Activated T-cell treated with anti-CD3 and anti-CD28 coated beads for 4 hours (primary cell): ENCODE measurements at regions not wholly inside any gene's neighbourhood (a gene's known extent, or its start where the extent isn't known, plus 50 kb on each side); places are given as distances from the start of the nearest gene placed in this dataset.

Experiments
- DNase-seq: peaks from one replicate; pipeline ENCODE4 v3.0.0-alpha.2; 2020

DNA sequence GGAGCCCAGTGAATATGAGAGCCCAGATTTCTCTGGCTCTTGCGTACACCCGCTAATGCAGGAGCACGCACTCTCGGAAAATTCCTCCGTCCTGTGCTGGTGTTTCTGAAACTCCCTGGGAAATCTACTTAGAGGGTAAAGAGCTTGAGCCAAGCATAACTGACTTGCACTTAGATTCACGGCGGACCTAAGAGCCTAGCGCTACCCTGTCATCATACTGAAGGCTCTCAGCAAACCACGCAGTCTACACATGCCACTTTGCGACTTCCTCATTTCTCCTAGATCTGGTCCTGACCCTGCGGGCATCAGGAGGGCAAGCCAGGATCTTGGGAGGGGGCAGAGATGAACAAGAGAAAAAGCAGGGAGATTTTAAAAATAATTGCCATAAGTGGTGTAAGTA is 324.7 kb downstream of the CD83 start:
- no peak for DNase-seq

GRCh38 chr6:14443629-14444268 is 326.2 kb downstream of the CD83 start:
- DNase-seq, result no peak

DNA sequence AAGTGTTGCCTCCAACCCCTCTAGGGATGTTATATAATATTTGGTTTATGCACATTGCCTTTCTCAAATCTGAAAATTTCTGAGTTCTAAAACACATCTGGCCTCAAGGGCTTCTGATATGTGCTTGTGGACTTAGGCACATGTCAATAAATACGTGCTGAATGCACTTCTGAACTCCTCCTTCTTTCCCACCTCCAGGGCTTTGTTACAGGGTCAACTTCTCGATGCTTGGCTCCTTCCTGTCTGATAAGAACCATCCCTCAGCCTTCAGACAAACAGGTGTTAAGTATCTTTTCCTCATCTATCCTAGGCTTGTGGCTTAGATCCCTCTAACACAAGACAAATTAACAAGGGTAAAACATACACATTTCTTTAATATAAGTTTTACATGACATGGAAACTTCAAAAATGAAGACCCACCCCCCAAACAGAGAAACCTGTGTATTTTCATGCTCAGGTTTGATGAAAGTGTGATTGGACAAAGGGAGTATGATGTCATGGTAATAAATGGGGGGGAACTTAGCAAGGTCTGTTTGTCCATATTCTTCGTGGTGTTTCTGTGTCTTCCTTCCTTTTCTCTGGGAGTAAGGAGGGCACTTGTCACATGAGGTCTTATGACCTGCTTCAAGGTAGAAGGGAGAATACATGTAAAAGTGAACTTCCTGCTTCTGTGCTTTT is 326.9 kb downstream of the CD83 start:
- DNase-seq, result no peak

DNA sequence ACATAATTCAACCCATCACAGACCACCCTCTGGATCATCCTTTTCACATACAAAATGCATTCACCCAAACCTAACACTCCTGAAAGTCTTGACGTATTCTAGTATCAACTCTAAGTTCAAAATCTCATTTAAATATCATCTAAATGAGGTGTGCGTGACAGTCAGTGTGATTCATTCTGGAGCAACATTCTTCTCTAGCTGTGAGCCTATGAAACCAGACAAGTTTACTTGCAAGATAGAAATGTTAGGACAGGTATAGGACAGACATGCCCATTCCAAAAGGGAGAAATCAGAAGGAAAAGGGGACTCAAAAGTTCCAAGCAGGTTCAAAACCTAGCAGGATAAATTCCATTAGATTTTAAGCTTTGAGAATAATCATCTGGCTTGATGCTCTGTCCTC is 329.7 kb downstream of the CD83 start:
- DNase-seq, result no peak

- no peak for DNase-seq
Observed at GRCh38 chr6:14448246-14448645, 330.7 kb downstream of the CD83 start.

- no peak for DNase-seq
Observed at GRCh38 chr6:14450133-14450504, 332.5 kb downstream of the CD83 start.

- DNase-seq, result no peak
Observed at GRCh38 chr6:14450578-14450977, 333.0 kb downstream of the CD83 start.

- no peak for DNase-seq
Observed at GRCh38 chr6:14451594-14452374, 334.2 kb downstream of the CD83 start.

DNA sequence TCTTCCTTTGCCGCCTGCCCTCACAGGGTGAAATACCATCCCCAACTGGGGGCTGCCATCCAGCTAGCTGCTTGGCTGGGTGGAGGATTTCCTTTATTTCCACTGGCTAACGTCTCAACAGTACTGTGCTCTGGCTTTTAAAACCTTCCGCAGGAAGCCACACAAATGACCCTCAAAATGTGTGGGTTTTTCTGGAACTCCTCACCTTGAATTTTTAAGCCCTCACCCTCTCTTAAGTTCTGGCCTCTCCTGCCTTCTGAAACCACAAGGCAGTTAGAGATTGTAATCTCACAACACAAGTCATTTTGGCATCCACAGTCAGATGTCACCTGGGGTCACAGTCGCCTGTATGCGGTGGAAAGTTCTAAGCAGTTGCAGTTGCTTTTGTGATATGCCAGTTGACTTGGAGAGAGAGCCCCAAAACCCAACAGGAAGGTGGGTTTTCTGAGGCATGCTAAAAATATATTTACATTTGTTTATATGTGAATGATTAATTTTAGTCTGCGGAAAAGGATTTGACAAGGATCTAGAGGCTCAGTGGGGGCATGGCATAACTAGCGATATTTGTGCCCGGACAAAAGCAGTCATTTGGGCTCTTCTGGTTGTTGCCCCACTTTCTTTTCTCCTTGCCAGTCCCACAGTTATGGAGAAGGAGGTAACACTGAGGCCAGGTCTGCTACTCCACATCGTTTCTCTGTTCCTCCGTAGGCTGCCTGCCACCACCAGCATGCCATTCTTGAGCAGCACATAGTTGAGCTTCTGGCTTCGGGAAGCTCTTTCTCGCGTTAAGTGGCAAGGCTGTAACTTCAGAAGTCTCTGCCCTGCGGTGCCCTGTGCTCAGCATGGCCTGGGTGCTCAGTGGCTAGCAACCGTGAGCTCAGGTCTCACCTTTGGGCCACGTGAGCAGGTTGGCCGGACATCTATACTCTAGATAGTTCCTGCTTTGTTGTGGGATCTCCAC is 335.3 kb downstream of the CD83 start:
- peak; percentile 19 for DNase-seq

GRCh38 chr6:14453712-14454472 is 336.3 kb downstream of the CD83 start:
- no peak for DNase-seq

DNA sequence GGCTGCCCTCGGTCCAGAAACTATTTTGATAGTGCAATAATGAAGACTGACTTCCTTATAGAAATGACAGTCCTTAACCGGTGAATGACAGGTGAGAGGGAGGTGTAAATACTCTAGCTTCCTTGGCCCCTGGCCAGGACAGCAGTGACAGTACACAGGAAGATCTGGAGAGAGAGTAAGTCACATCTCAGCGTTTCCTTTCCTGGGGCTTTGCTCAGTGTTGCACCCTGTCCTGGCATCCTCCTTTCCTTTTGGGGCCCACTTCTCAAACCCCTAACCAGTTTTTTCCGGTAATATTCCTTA is 336.9 kb downstream of the CD83 start:
- DNase-seq, result peak; percentile 14

GRCh38 chr6:14455427-14455826 is 337.9 kb downstream of the CD83 start:
- DNase-seq, result no peak

DNA sequence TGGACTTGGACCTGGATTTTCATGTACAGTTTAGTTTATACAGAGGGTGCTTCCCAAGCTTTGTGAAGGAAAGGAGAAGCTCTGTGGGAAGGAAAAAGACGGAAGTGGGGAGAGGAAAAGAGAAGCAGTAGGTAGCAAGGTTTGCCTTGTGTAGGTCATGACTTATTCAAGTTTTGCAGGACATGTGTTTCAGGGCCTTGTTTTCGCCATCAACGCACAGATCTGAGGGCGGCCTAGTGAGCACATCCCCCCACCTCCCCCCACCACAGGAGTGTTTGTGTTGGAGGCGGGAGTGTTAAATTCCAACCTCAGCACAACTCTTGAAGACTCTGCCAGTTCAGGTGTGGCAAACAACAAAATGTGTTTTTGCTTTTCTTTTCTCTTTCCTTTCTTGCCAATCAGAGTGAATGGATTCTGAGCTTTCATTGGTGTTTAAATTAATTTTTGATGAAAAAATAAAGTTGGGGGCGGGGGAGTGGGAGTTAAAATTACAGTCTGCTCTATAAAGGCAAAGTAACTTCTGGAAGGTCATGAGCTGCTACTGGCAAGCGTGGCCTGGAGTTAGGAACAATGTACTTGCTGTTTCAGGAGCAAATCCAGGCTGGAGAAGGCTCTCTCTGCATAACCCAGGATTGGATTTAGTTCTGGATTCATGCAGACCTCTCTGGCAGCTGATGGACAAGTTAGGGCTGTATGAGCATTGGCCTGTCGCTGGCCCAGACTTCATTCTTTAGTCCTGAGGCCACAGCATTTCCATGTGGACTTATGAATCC is 338.5 kb downstream of the CD83 start:
- DNase-seq, result no peak

DNA sequence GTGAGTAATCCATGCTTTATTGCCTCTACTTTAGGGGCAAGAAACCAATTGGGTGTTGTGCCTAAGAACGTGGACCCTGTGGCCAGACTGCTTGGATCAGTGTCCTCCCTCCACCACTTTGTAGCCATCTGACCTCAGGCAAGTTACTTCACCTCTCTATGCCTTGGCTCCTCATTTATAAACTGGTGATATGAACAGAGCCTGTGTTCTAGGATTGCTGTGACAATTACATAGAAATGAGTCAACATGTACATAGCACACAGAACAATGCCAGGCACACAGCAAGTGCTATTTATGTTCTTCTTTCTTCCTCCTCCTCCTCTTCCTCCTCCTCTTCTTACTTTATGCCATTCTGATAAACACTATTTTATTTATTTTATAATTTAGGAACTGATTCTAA is 339.4 kb downstream of the CD83 start:
- DNase-seq, result no peak

DNA sequence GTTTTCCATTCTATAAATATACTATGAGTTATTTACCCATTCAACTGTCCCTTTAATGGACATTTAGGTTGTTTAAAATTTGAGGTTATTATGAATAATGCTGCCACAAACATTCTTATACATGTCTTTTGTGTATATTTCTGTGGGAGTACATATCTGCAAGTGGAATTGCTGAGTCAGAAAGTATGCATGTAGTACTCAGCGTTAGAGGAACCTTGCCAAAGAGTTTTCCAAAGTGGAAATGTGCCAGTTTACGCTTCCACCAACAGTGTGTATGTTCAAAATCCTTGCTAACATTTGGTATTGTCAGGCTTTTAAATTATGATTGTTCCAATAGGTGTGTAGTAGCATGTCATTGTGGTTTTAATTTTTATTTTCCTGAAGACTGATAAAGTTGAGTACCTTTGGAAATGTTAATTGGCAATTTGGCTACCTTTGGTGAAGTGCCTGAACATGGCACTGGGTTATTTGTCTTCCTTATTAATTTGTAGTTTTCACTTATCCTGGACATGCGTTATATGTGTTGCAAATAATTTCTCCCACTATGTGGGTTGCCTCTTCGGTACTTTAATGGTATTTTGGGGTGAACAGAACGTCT is 341.2 kb downstream of the CD83 start:
- DNase-seq, result no peak

- no peak for DNase-seq
Observed at GRCh38 chr6:14459315-14459714, 341.7 kb downstream of the CD83 start.

- DNase-seq, result no peak
Observed at GRCh38 chr6:14460556-14460955, 343.0 kb downstream of the CD83 start.

- DNase-seq, result no peak
Observed at GRCh38 chr6:14462135-14462534, 344.6 kb downstream of the CD83 start.

GRCh38 chr6:14462566-14462965 is 345.0 kb downstream of the CD83 start:
- DNase-seq, result no peak

GRCh38 chr6:14463110-14463509 is 345.5 kb downstream of the CD83 start:
- DNase-seq, result no peak

- DNase-seq, result no peak
Observed at GRCh38 chr6:14464055-14464454, 346.5 kb downstream of the CD83 start.
